COLO668 (cell line): ENCODE measurements at regions not wholly inside any gene's neighbourhood (a gene's known extent, or its start where the extent isn't known, plus 50 kb on each side); places are given as distances from the start of the nearest gene placed in this dataset.

Experiments used
- DNase-seq: peaks from one replicate; lab custom pipeline; 2025; ENCODE audit not compliant: unreplicated experiment; lab: John Stamatoyannopoulos, UW

- DNase-seq = no peak
These were observed 715.0 kb upstream of the CELF2 start for GRCh38 chr10:10302689-10303088.

GRCh38 chr10:10307036-10307435, 710.6 kb upstream of the CELF2 start:
- no peak for DNase-seq

GRCh38 chr10:10307551-10307950, 710.1 kb upstream of the CELF2 start:
- DNase-seq = no peak

- no peak for DNase-seq
These were observed 707.2 kb upstream of the CELF2 start for GRCh38 chr10:10310498-10310897.

GRCh38 chr10:10311966-10312365, 705.7 kb upstream of the CELF2 start:
- DNase-seq = no peak

GRCh38 chr10:10313149-10313835, 704.4 kb upstream of the CELF2 start:
- no peak for DNase-seq

- no peak for DNase-seq
These were observed 703.0 kb upstream of the CELF2 start for GRCh38 chr10:10314626-10315025.

- no peak for DNase-seq
These were observed 701.7 kb upstream of the CELF2 start for GRCh38 chr10:10315989-10316388.

GRCh38 chr10:10317151-10317550, 700.5 kb upstream of the CELF2 start:
- no peak for DNase-seq

- DNase-seq = no peak
These were observed 698.8 kb upstream of the CELF2 start for GRCh38 chr10:10318856-10319255.

- DNase-seq = no peak
These were observed 696.7 kb upstream of the CELF2 start for GRCh38 chr10:10320956-10321355.

GRCh38 chr10:10326116-10326515, 691.6 kb upstream of the CELF2 start:
- no peak for DNase-seq

- no peak for DNase-seq
These were observed 689.7 kb upstream of the CELF2 start for GRCh38 chr10:10327934-10328333.

GRCh38 chr10:10330418-10330817, 687.3 kb upstream of the CELF2 start:
- DNase-seq = no peak

- DNase-seq = no peak
These were observed 684.9 kb upstream of the CELF2 start for GRCh38 chr10:10332786-10333185.

GRCh38 chr10:10333622-10334021, 684.0 kb upstream of the CELF2 start:
- DNase-seq = no peak

- no peak for DNase-seq
These were observed 679.3 kb upstream of the CELF2 start for GRCh38 chr10:10338339-10338738.

GRCh38 chr10:10346390-10347150, 671.1 kb upstream of the CELF2 start:
- DNase-seq = no peak

- DNase-seq = no peak
These were observed 667.6 kb upstream of the CELF2 start for GRCh38 chr10:10350050-10350449.

GRCh38 chr10:10351451-10351850, 666.2 kb upstream of the CELF2 start:
- no peak for DNase-seq

- no peak for DNase-seq
These were observed 664.3 kb upstream of the CELF2 start for GRCh38 chr10:10353326-10353868.

- DNase-seq = no peak
These were observed 658.4 kb upstream of the CELF2 start for GRCh38 chr10:10359263-10359662.
